Progenitor cell of endocrine pancreas (in vitro differentiated cells): ENCODE measurements at regions not wholly inside any gene's neighbourhood (a gene's known extent, or its start where the extent isn't known, plus 50 kb on each side); places are given as distances from the start of the nearest gene placed in this dataset.

Experiments used
- DNase-seq: peaks from one replicate; pipeline ENCODE4 v3.0.0; 2021; ENCODE audit warnings: low spot score; ENCODE audit not compliant: unreplicated experiment
- H3K27ac Mint-ChIP-seq: 2 replicates; pipeline ENCODE4 v1.8.0; 2021; ENCODE audit warnings: mild to moderate bottlenecking, moderate library complexity, mixed read lengths
- H3K27me3 Mint-ChIP-seq: 2 replicates; pipeline ENCODE4 v1.8.0; 2021; ENCODE audit warnings: mixed read lengths
- H3K36me3 Mint-ChIP-seq: 2 replicates; pipeline ENCODE4 v1.8.0; 2022; ENCODE audit warnings: mixed read lengths; ENCODE audit not compliant: insufficient read depth
- H3K4me1 Mint-ChIP-seq: 2 replicates; pipeline ENCODE4 v1.8.0; 2021; ENCODE audit warnings: low read depth, mixed read lengths
- H3K4me3 Mint-ChIP-seq: 2 replicates; pipeline ENCODE4 v1.8.0; 2021; ENCODE audit warnings: low read depth, mild to moderate bottlenecking, moderate library complexity, mixed read lengths
- H3K9me3 Mint-ChIP-seq: 2 replicates; pipeline ENCODE4 v1.8.0; 2021; ENCODE audit warnings: low read depth, mixed read lengths
- CTCF ChIP-seq: fragments of 200-600 bp; sonication (generic); IDR thresholded peaks from one replicate; pipeline ENCODE4 v1.5.0; 2021; ENCODE audit warnings: antibody characterized with exemption, mild to moderate bottlenecking; ENCODE audit not compliant: unreplicated experiment

GRCh38 chr13:103961129-103961528 is 894.9 kb upstream of the SLC10A2 start:
- no peak for DNase-seq
- H3K27me3 Mint-ChIP-seq, result no peaks in the 10 kb centered on the region
- H3K4me1 Mint-ChIP-seq, result no peaks in the 10 kb centered on the region
- H3K36me3 Mint-ChIP-seq, result no peaks in the 10 kb centered on the region
- H3K4me3 Mint-ChIP-seq, result no peak overlapping the region
- H3K27ac Mint-ChIP-seq, result no peak overlapping the region
- no peak for TF ChIP-seq CTCF
- H3K9me3 Mint-ChIP-seq, result peaks cover 4% of the 10 kb centered on the region

GRCh38 chr13:103960001-103960400 is 893.8 kb upstream of the SLC10A2 start:
- TF ChIP-seq CTCF, result no peak
- H3K9me3 Mint-ChIP-seq, result peaks cover 4% of the 10 kb centered on the region

GRCh38 chr13:103958691-103959090 is 892.5 kb upstream of the SLC10A2 start:
- no peaks in the 10 kb centered on the region for H3K9me3 Mint-ChIP-seq
- H3K36me3 Mint-ChIP-seq, result no peaks in the 10 kb centered on the region
- no peak for DNase-seq
- TF ChIP-seq CTCF, result no peak
- H3K27ac Mint-ChIP-seq, result no peak overlapping the region
- H3K4me1 Mint-ChIP-seq, result no peaks in the 10 kb centered on the region
- no peaks in the 10 kb centered on the region for H3K27me3 Mint-ChIP-seq
- no peak overlapping the region for H3K4me3 Mint-ChIP-seq

More at GRCh38 chr13:103960001-103960400, 893.8 kb upstream of the SLC10A2 start:
- no peaks in the 10 kb centered on the region for H3K4me1 Mint-ChIP-seq
- H3K27ac Mint-ChIP-seq, result no peak overlapping the region
- no peak for DNase-seq
- H3K4me3 Mint-ChIP-seq, result no peak overlapping the region
- no peaks in the 10 kb centered on the region for H3K36me3 Mint-ChIP-seq
- H3K27me3 Mint-ChIP-seq, result no peaks in the 10 kb centered on the region

GRCh38 chr13:103957939-103958338 is 891.7 kb upstream of the SLC10A2 start:
- H3K9me3 Mint-ChIP-seq, result no peaks in the 10 kb centered on the region
- DNase-seq, result no peak
- TF ChIP-seq CTCF, result no peak
- no peaks in the 10 kb centered on the region for H3K36me3 Mint-ChIP-seq
- no peak overlapping the region for H3K4me3 Mint-ChIP-seq
- H3K4me1 Mint-ChIP-seq, result no peaks in the 10 kb centered on the region
- H3K27me3 Mint-ChIP-seq, result peaks cover 5% of the 10 kb centered on the region
- no peak overlapping the region for H3K27ac Mint-ChIP-seq

- DNase-seq, result no peak
- H3K9me3 Mint-ChIP-seq, result no peaks in the 10 kb centered on the region
- no peak for TF ChIP-seq CTCF
- H3K27me3 Mint-ChIP-seq, result peaks cover 5% of the 10 kb centered on the region
- no peaks in the 10 kb centered on the region for H3K36me3 Mint-ChIP-seq
- no peak overlapping the region for H3K4me3 Mint-ChIP-seq
- peaks cover 5% of the 10 kb centered on the region for H3K4me1 Mint-ChIP-seq
- H3K27ac Mint-ChIP-seq, result no peak overlapping the region
Observed at GRCh38 chr13:103953859-103954258, 887.6 kb upstream of the SLC10A2 start.
